Fibroblast of skin of left biceps (primary cell): ENCODE measurements at regions not wholly inside any gene's neighbourhood (a gene's known extent, or its start where the extent isn't known, plus 50 kb on each side); places are given as distances from the start of the nearest gene placed in this dataset.

Source experiments
- DNase-seq, 2 experiments: peaks; one replicate each; pipeline ENCODE4 v3.0.0-alpha.2; 2013; ENCODE audit warnings: low read depth in 2 of 2

DNA sequence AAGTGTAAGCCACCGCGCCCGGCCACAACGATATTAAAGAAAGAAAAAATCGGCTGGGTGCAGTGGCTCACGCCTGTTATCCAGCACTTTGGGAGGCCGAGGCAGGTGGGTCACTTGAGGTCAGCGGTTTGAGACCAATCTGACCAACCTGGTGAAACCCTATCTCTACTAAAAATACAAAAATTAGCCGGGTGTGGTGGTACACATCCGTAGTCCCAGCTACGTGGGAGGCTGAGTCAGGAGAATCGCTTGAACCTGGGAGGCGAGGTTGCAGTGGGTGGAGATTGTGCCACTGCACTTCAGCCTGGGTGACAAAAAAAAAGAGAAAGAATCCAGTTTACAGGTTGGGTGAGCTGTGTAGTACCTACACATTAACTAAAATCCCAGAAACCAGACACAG is 99.9 kb upstream of the CACNA1A start:
- no peak for DNase-seq

DNA sequence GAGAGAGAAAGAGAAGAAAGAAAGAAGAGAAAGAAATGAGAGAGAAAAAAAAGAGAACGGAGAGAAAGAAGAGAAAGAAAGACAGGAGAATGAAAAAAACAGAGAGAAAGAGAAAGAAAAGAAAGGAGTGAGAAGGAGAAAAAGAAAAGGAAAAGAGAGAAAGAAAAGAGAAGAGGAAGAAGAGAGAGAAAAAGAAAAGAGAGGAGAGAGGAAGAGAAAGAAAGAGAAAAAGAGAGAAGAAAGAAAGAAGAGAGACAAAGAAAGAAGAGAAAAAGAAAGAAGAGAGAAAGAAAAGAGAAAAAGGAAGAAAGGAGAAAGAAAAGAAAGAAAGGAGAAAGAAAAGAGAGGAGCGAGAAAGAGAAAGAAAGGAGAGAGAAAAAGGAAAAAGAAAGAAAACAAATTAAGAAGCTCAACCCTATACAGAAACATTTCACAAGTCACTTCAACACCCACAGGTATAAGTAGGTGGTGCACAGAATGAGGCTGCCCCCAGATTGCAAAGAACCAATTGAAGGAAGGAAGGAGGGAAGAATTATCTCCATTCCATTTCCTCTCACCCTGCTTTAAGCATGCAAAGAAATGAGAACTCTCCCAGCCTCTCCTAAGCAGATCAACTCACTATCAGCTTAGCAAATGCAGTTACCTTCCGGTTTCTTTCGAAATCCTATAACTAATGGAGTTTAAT is 98.8 kb upstream of the CACNA1A start:
- no peak for DNase-seq

DNA sequence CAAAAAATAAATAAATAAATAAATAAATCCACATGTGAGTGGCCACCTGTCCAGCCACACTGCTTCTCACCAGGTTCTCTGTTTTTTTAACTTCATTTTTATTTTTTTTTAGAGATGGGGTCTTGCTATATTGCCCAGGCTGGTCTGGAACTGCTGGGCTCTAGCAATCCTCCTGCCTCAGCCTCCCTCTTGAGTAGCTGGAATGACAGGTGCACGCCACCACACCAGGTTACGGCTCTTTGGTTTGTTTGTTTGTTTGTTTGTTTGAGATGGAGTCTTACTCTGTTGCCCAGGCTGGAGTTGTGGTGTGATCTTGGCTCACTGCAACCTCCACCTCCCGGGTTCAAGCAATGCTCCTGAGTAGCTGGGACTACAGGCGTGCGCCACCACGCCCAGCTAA is 94.5 kb upstream of the CACNA1A start:
- DNase-seq, result no peak

- DNase-seq, result no peak
Measured at GRCh38 chr19:13600091-13600490, 93.8 kb upstream of the CACNA1A start.

GRCh38 chr19:13599681-13600080 is 93.4 kb upstream of the CACNA1A start:
- DNase-seq, result no peak

DNA sequence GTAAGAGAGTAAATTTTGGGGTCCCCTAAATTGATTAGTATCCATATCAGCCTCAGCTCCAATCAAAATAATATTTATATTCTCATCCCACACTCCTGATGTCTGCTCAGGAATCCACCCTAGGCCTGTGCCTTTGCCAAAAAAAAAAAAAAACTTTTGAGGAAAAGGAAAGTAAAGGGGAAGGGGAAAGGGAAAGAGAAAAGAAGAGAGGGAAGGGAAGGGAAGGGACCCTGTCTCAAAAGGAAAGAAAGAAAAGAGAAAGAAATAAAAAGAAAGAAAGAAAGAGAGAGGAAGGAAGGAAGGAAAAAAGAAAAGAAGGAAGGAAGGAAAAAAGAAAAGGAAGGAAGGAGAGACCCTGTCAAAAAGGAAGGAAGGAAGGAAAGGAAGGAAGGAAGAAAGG is 91.8 kb upstream of the CACNA1A start:
- DNase-seq, result no peak

DNA sequence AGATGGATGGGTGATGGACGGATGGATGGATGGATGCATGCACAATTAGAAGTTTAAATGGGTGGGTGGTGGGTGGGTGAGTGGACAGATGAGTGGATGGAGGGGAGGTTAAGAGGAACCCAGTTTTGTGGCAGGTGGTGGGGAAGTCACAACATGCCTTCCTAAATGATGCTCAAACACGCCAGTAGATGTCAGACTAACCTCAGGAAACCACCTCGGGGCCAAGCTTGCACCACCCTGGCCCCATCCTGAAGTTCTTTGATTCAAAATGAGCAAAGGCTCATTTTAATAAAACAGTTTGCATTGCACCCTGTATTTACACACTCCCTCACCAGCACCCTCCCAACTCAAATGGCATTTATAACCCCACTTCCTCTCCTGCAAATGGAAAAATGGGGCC is 91.4 kb upstream of the CACNA1A start:
- DNase-seq, result peak in 1 of 2 experiments; percentile 34

- peak in 1 of 2 experiments; percentile 9 for DNase-seq
Measured at GRCh38 chr19:13588957-13589833, 82.9 kb upstream of the CACNA1A start.

DNA sequence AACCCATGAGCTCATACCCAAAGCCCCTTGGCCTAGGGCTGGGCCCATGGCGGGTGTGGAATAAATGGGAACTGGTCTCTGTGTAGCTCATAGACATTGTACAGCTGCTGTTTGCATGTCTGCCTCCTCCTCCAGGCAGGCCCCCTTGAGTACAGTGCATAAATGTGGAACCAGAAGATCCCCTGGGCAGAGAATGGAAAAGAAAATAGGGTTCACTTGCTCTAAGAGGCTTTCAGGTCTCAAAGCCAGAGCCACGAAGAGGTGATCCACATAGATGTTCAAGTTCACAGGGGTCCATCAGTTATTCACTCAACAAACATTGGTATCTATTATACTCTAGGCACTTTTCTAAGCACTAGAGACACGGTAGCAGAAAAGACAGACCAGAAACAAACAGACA is 79.2 kb upstream of the CACNA1A start:
- DNase-seq, result no peak

DNA sequence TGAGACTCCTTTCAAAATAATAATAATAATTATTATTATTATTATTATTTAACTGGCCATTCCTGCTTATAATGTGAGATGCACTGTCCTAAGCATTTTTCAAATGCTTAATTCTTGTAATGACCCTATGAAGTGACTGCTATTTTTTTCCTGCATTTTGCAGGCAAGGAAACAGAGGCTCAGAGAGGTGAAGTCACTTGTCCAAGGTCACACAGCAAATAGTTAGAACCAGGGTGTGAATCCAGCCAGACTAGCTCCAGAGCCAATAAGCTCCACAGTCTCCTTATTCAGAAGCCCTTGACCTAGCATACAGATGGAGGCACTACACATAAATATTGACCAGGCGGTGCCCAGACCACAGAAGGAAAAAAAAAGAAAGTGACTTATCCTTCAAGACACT is 77.5 kb upstream of the CACNA1A start:
- no peak for DNase-seq

DNA sequence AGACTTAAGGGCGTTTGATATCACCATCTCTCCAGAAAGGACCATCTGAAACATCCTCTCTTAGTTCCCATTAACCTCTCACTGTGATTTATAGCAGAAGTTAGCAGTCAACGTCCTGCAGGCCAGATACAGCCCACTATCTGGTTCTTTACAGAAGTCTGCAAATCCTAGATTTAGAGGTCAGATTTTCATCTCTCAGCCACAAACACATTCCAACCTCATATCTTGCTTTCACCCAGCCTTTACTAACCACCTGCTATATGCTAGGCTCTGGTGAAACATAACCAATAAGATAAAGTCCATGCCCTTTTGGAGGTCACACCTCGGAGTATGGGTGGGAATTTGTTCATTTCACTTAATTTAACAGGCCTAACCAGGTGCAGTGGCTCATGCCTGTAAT is 76.8 kb upstream of the CACNA1A start:
- DNase-seq, result no peak

DNA sequence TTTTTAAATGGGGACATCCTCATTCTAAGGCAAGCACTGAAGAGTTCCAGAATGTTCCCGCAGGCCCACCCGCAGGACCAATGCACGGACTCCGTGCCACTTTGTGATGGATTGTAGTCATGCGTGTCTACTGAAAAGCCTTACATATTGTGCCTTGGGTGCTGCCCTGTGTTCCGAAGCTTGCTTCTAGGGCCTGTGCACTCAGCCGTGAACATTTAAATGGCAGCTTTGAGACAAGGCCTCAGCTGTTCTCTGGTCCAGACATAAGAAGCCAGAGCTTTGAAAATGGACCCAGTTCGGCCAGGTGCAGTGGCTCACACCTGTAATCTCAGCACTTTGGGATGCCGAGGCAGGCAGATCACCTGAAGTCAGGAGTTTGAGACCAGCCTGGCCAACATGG is 75.3 kb upstream of the CACNA1A start:
- no peak for DNase-seq

DNA sequence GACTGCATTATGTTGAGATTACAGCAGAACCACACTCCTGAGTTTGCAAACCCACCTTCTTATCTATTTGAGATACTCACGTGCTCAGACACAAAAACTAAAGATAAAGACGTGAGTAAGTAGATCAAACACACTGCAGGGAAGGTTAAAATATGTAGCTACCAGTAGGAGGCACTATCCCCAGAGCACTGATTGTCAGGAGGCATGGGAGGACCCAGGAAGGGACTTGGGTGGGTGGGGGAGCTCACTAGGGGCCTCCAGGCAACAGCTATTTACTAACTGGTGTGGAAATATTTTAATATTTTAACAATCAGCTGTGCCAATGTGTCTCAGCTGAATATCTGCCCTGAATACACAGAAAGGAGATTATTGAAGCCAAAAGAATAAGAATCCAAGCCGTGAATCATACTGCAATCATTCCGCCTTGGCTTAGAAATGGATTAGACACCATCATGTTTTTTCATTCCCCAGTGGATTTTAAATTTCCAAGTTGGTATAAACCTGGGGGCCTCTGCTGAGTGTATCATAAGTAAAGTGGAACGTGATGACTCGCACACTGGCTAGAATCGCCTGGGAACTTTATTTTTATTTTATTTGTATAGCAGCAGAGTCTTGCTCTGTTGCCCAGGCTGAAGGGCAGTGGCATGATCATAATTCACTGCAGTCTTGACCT is 73.2 kb upstream of the CACNA1A start:
- peak; percentile 23 to 25 for DNase-seq

- DNase-seq, result no peak
Measured at GRCh38 chr19:13576726-13577125, 70.4 kb upstream of the CACNA1A start.

DNA sequence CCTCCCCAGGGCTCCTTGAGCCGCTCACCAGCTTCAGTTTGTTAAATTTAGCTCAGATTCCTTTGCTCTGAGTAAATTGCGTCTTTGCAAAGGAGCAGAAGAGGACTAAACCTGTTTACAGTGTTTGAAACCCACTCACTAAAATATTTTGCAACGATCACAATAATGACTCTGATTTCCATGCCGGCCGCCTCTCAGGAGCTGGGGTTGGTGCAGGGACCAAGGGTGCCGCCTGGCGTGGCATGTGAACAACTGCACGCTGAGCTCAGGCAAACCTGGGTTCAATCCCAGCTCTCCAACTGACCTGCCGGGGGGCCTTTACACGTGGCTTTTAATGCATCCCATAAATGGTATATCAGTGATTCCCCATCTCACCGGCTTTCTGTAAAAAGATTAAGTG is 68.7 kb upstream of the CACNA1A start:
- DNase-seq, result no peak

- DNase-seq, result no peak
Measured at GRCh38 chr19:13573056-13573667, 66.9 kb upstream of the CACNA1A start.

GRCh38 chr19:13561461-13561860 is 55.2 kb upstream of the CACNA1A start:
- DNase-seq, result no peak

DNA sequence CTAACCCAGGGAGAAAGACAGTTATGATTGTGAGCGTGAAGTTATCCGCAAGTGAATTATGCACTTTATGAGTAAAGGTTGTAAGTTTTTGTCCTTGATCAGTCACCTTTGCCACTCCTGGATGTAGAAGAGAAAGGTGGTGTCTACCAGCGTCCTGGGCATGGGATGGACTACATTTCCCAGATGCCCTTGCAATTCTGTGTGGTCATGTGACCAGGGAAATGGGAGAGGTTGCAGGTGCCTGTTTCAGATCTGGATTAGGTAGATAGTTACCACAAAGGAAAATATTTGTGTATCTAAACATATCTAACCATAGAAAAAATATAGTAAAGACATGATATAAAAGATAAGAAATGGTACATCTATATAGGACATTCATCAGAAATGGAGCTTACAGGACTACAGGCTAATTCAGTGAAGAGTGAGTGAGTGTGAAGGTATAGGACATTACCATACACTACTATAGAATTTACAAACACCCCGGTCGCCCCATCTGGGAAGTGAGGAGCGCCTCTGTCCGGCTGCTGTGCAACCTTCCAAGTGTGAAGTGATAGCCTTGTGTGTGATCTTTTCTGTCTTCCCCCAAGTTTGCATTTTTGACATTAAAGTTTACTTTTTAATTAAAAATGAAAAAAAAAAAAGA is 51.6 kb upstream of the CACNA1A start:
- DNase-seq, result no peak

DNA sequence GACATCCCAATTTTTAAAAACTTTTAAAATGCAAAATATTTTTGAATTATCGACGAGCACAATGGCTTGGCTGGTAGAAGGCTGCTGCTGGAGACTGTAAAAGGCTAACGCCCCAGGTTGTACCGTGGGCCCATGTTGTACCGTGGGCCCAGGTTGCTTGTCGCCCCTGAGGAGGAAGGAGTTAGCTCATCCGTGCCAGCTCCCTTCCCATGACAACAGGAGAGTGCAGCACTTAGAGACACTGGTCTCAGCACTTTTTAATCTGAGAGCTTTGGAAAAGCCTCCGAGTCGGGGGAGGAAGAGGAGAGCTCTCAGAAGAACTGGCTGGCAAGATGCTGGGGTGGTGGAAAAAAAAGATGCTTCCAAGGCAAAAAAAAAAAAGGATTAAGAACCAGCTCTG is 50.3 kb upstream of the CACNA1A start:
- no peak for DNase-seq
